Left cardiac atrium (tissue), 4 donors: ENCODE measurements at regions not wholly inside any gene's neighbourhood (a gene's known extent, or its start where the extent isn't known, plus 50 kb on each side); places are given as distances from the start of the nearest gene placed in this dataset.
A peak's percentile ranks its signal among the peaks of the same experiment; 100 is the strongest.

Experiments
- ATAC-seq, 2 donors: fragments of 200-7000 bp; cut with Tn5 transposase; one replicate each; pipeline ENCODE4 v1.9.1; 2020; ENCODE audit warnings: mild to moderate bottlenecking in 2 of 2, moderate library complexity in 2 of 2
- DNase-seq: peaks from one replicate; pipeline ENCODE4 v3.0.0-alpha.2; 2020
- intact Hi-C, 2 donors: fragments of 100-400 bp; cut with DNase I; formaldehyde crosslinking; loops; one replicate each; pipeline versions ENCODE4 v1.14.1 to v1.15.1; 2022 to 2023
- donor health status: DM: no; HTN: yes; CAD: no.
- donor health status: DM: no; HTN: yes; CAD: no; lungs with severe emphysema.
- donor health status: DM: yes; HTN: yes; CAD: no.
- donor health status: Dilated cardiomyopathy.

- DNase-seq (no peak), ATAC-seq (no peak)
These were observed 277.7 kb downstream of the SETD4 start for GRCh38 chr21:35782667-35783066.

DNA sequence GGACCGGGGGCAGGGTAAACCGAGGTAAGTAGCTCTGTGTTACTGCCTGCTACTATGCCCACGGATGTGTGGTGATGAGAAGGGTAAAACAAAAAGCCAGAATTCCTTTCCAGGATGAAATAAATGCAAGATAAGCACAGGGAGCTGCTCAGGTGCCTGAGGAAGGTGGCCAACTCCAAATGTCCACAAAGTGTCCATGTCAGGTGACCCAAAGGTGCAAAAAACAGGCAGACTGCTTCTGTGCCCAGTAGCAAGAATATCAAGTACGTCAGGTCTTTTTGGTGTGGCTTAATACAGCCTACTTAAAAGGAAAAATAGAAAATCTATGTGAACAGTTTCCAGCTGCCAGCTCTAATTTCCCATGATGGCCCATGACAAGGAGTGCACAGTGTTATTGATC lies 279.3 kb downstream of the SETD4 start:
- intact Hi-C loops, result no loop called here
- ATAC-seq (no peak), DNase-seq (no peak)

More at GRCh38 chr21:35782667-35783066, 277.7 kb downstream of the SETD4 start:
- intact Hi-C loops, result no loop called here

DNA sequence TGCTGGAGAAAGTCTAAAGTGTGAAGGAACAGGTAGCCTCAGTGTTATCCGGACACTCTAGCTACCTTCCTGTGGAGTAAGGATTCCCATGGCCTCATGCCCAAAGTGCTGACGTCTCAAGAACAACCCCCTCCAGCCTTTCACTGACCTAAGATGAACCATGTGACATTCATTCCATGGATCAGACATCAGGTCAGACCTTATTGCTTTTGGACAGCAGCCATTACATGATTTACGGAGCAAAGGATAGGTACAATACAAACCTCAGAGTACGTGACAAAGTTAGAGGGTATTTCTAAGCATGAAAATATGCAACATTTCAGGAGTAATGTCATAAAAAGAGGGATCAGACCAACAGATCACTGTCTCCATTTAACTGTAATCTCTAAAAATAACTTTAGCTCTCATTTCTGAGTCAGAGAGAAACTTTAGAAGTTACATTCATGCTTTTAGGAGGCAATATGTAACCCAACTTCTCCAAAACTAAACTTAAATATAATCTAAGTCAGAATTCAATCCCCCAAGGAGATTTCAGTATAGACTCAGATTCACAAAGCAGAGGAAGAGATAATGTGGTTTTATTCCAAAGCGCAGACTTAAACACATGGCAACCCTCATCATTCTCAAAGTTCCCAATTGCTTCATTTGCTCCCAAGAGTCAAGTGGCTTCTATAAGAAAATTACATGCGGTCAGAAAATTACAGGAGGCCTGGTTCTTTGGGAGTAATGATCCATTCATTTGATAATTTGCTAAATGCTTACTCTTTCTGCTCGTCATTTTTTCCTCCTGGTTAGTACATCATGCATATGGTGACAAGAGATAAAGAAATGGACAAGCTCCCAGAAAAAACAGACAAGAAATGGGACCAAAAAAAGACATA lies 280.4 kb downstream of the SETD4 start:
- DNase-seq (no peak), ATAC-seq (peak in 1 of 2 donors; percentile 59)
- intact Hi-C loops, result no loop called here

GRCh38 chr21:35779167-35779566 lies 281.2 kb downstream of the SETD4 start:
- intact Hi-C loops, result no loop called here
- DNase-seq, result no peak
- no peak for ATAC-seq

- intact Hi-C loops, result no loop called here
- ATAC-seq, result no peak
- DNase-seq, result no peak
These were observed 283.2 kb downstream of the SETD4 start for GRCh38 chr21:35777081-35777480.

- no peak for DNase-seq
- intact Hi-C loops, result no loop called here
- ATAC-seq, result no peak
These were observed 284.4 kb downstream of the SETD4 start for GRCh38 chr21:35775778-35776544.

DNA sequence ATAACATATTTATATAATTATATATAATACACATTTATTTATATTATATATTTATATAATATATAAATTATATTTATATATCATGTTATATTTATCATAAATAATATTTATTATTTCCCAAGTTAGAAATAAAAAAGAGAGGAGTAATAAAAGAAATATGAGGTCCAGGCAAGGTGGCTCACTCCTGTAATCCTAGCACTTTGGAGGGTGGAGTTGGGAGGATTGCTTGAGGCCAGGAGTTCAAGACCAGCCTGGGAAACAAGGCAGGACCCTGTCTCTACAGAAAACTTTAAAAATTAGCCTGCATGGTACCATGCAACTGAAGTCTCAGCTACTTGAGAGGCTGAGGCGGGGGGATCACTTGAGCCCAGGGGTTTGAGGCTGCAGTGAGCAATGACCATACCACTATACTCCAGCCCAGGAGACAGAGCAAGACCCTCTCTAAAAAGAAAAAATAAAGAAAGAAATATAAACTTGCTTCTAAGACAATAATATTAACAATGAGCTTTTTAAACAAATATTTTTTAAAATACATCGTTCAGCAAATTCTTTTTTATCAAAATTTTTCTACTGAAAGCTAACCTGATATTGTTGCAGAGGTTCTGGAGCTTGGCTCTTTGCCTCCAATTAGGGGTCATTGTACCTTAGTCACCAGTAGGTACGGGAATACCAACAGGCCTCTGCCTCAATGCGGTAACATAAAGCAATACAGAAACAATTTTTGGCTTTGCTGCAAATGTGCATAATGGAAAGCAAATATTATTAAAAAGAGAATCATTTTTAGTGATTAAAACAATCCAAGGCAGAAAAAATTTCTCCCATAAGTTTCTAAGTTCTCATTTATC lies 290.0 kb downstream of the SETD4 start:
- no peak for ATAC-seq
- intact Hi-C loops, result no loop called here

DNA sequence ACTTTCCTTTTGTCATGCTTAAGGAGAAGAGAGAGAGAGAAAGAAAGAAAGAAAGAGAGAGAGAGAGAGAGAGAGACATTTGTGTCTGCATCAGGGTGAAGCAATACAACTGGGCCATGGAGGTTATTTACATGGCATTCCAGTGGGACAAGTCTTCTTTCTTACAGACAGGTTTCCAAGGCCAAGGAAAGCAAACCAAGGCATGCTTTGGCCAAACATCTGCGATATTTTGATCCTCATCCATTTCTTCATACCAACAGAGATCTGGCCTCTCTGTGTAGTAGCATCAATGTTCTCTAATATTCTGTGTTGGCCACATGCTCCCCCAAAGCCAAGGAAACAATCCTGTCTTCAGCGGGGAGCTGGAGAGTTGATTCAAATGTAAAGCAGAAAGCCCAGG lies 292.1 kb downstream of the SETD4 start:
- ATAC-seq (peak in 1 of 2 donors; percentile 47), DNase-seq (no peak)

More for the DNA sequence above, 290.0 kb downstream of the SETD4 start:
- no peak for DNase-seq

GRCh38 chr21:35764586-35764985 lies 295.7 kb downstream of the SETD4 start:
- intact Hi-C loops, result no loop called here
- ATAC-seq, result no peak
- no peak for DNase-seq

More for the DNA sequence above, 292.1 kb downstream of the SETD4 start:
- intact Hi-C loops, result no loop called here

GRCh38 chr21:35764077-35764476 lies 296.2 kb downstream of the SETD4 start:
- intact Hi-C loops, result no loop called here
- ATAC-seq (no peak), DNase-seq (no peak)

DNA sequence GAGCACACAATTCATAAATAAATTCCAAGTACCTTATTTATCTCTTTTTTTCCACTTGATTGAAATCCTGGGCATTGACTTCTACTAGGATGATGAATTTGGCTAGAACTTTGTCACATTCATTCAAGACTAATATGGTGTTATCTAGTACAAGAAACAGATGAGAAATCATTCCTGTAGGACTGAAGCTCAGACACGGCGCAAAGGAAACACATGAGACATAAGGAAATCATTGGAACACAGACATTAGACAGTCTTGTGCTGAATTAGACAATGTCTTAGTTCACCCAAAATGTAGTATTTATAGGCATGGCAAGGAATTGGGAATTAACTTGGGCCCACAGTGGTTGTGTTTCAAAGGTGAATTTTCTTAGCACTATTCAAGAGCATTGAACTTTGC lies 305.7 kb downstream of the SETD4 start:
- intact Hi-C loops, result no loop called here
- no peak for DNase-seq
- no peak for ATAC-seq

GRCh38 chr21:35753308-35753707 lies 307.0 kb downstream of the SETD4 start:
- intact Hi-C loops, result no loop called here
- ATAC-seq (no peak), DNase-seq (no peak)

- ATAC-seq, result no peak
- intact Hi-C loops, result no loop called here
These were observed 309.2 kb downstream of the SETD4 start for GRCh38 chr21:35751171-35751570.

GRCh38 chr21:35749904-35750303 lies 310.4 kb downstream of the SETD4 start:
- intact Hi-C loops, result no loop called here
- DNase-seq (no peak), ATAC-seq (no peak)

More at GRCh38 chr21:35751171-35751570, 309.2 kb downstream of the SETD4 start:
- no peak for DNase-seq

DNA sequence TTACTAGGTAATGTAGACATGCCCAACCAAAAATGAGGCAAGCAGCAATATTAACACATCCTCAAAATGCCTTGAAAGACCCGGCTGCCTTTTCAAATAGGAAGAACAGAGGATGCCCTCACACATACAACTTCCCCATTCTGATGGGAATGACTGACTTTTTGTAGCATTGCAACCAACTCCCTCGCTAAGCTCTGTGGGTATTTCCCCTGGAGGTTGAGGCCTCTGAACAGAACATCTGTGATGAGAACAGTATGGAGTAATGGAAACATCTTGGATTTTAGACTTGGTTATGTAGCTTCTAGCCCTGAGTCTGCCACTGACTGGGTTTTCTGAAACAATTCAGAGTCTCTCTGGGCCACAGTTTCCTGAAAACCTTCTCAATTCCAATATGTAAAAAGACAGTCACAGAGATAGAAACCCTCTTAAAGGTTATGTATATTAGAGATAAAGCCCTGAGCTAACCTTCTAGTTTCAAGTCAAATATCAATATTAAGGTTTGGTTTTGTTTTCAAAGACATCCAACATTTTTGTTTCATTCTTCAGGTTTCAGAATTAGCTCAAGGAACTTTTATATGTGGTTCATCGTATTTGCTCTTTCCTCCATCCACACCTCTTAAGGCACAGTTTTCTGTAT lies 311.5 kb downstream of the SETD4 start:
- no peak for DNase-seq
- peak in 1 of 2 donors; percentile 25 for ATAC-seq
- intact Hi-C loops, result no loop called here

DNA sequence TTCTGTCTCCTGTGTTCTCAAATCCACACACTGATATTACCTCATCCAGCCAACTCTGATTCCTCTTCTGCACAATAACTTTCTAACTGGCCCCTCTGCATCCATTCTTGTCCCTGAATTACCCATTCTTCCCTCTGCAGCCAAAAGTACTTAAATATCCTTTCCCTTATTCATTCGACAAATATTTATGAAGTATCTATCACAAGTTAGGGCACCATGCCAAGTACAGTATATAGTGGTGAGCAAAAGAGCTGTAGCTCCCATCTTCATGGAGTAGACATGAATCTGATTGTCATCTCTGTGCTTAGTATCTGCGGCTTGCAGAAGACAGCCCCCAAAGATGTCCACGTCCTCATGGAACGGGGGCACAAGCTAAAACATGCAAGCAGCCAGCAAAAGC lies 316.8 kb downstream of the SETD4 start:
- DNase-seq (no peak), ATAC-seq (no peak)
- intact Hi-C loops, result no loop called here

GRCh38 chr21:35738347-35738961 lies 321.9 kb downstream of the SETD4 start:
- intact Hi-C loops, result no loop called here
- ATAC-seq, result peak; percentile 23 to 88
- no peak for DNase-seq

DNA sequence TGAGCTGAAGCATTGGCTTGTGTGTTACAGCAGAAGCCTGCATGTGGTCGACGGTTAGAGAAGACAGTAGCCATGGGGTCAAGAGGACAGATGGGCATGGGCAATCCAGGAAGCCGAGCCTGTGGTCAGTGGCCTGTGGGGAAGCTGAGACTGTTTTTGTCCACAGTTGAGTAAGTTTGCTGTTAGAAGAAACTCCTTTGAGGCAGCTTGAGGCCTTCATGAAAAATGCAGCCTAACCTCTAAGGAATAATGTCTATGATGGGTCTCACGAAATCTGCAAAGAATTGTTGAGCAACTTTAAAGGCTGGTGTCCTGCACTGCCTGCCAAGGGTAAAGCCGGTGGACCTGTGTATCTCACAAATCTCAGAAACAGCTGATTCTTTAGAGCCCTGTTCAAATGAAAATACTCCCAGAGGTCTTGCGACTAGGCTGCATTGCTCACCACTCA lies 322.4 kb downstream of the SETD4 start:
- ATAC-seq, result peak; percentile 63 to 69
- peak; percentile 32 for DNase-seq
- intact Hi-C loops, result no loop called here
